ENCODE measurements at regions not wholly inside any gene's neighbourhood (a gene's known extent, or its start where the extent isn't known, plus 50 kb on each side); places are given as distances from the start of the nearest gene placed in this dataset.

DNA sequence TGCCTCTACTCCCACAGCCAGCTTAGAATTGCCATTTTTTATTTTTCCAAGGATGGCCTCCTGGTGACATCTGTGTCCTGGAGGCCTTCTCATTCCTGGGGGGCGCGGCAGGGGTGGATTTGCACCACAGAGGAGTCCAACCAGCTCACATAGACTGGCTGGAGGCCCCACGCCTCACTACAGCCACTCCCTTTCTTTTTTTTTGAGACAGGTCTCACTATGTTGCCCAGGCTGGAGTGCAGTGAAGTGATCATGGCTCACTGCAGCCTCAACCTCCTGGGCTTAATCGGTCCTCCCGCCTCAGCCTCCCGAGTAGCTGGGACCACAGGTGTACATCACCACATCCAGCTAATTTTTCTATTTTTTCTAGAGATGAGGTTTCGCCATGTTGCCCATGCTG is 57.6 kb upstream of the DOCK1 start:
- no peak for DNase-seq (ENCODE audit: low read depth)

- no peak for DNase-seq (ENCODE audit: low read depth)
Observed at GRCh38 chr10:126849646-126850045, 55.6 kb upstream of the DOCK1 start.

GRCh38 chr10:126851414-126852108 is 53.7 kb upstream of the DOCK1 start:
- no peak for DNase-seq (ENCODE audit: low read depth)

- no peak for DNase-seq (ENCODE audit: low read depth)
Observed at GRCh38 chr10:126854726-126855495, 50.3 kb upstream of the DOCK1 start.
